Esophagus muscularis mucosa (tissue), 4 donors: ENCODE measurements at regions not wholly inside any gene's neighbourhood (a gene's known extent, or its start where the extent isn't known, plus 50 kb on each side); places are given as distances from the start of the nearest gene placed in this dataset.
"Not testable (repeated sequence)": the region's sequence is repeated elsewhere in the genome, so short reads cannot be mapped to it uniquely, and the experiment has no call there.

Source experiments
- DNase-seq: peaks from one replicate; pipeline ENCODE4 v3.0.0-alpha.2; 2017; ENCODE audit errors: extremely low spot score
- H3K27ac ChIP-seq, 4 donors: fragments of 200-600 bp; sonication (generic); replicated peaks in 1 of 4; 1 replicate in 3 of 4; 2 replicates in 1 of 4; pipeline ENCODE4 v1.5.1; 2016 to 2019; ENCODE audit warnings: mild to moderate bottlenecking in 1 of 4
- H3K27me3 ChIP-seq, 4 donors: fragments of 200-600 bp; sonication (generic); one replicate each; pipeline versions ENCODE4 v1.5.1 to v1.6.0; 2016 to 2019
- H3K36me3 ChIP-seq, 4 donors: fragments of 200-600 bp; sonication (generic); one replicate each; pipeline ENCODE4 v1.5.1; 2016 to 2019
- H3K4me1 ChIP-seq, 4 donors: fragments of 200-600 bp; sonication (generic); one replicate each; pipeline ENCODE4 v1.5.1; 2016 to 2019
- H3K4me3 ChIP-seq, 4 donors: fragments of 200-600 bp; sonication (generic); 1 replicate in 2 of 4; 2 replicates in 2 of 4; pipeline ENCODE4 v1.5.1; 2016 to 2019; ENCODE audit warnings: mild to moderate bottlenecking in 4 of 4, moderate library complexity in 1 of 4
- H3K9me3 ChIP-seq, 4 donors: fragments of 200-600 bp; sonication (generic); 1 replicate in 3 of 4; 2 replicates in 1 of 4; pipeline ENCODE4 v1.5.1; 2016 to 2019
- EP300 ChIP-seq: sonication (generic); formaldehyde crosslinking; IDR thresholded peaks from one replicate; pipeline ENCODE4 v1.6.1; 2017; ENCODE audit warnings: antibody characterized with exemption
- POLR2A ChIP-seq: fragments of 450-650 bp; IDR thresholded peaks from one replicate; pipeline ENCODE4 v1.6.1; 2017; ENCODE audit warnings: antibody characterized with exemption, moderate library complexity, mild to moderate bottlenecking, low read depth
- POLR2AphosphoS5 ChIP-seq, 2 donors: sonication (generic); formaldehyde crosslinking; IDR thresholded peaks; one replicate each; pipeline ENCODE4 v1.6.1; 2017; ENCODE audit warnings: antibody characterized with exemption in 2 of 2
- whole genome bisulfite sequencing: methylation state at CpG from one replicate; pipeline ENCODE4 v1.1.5; 2018; 5-methylcytosine and 5-hydroxymethylcytosine counted together
- intact Hi-C: fragments of 100-400 bp; cut with DNase I; formaldehyde crosslinking; loops from one replicate; pipeline ENCODE4 v1.15.1; 2023
- TF ChIP-seq, protein P1 (sequence below), 3 experiments: fragments of 200-600 bp in 2 of 3; fragments of 450-650 bp in 1 of 3; sonication (generic) in 2 of 3; IDR thresholded peaks; one replicate each; pipeline ENCODE4 v1.5.1; 2017 to 2019; ENCODE audit warnings: antibody characterized with exemption in 3 of 3, mild to moderate bottlenecking in 2 of 3, moderate library complexity in 1 of 3

- Histone ChIP-seq H3K4me3 (no peak overlapping the region), H3K9me3 (no peaks in the 10 kb centered on the region), H3K27ac (no peak overlapping the region), H3K27me3 (peaks cover 0 to 10% (median 0%) of the 10 kb centered on the region in 4 donors), H3K36me3 (no peaks in the 10 kb centered on the region), H3K4me1 (no peaks in the 10 kb centered on the region)
- intact Hi-C loops = no loop called here
- 72% methylated on average over 7 of the region's 7 CpGs for whole genome bisulfite sequencing
- TF ChIP-seq POLR2AphosphoS5 (IDR thresholded peaks at IDR 0.05) (no peak), EP300 (no peak), POLR2A (no peak)
- TF ChIP-seq, protein P1, sequence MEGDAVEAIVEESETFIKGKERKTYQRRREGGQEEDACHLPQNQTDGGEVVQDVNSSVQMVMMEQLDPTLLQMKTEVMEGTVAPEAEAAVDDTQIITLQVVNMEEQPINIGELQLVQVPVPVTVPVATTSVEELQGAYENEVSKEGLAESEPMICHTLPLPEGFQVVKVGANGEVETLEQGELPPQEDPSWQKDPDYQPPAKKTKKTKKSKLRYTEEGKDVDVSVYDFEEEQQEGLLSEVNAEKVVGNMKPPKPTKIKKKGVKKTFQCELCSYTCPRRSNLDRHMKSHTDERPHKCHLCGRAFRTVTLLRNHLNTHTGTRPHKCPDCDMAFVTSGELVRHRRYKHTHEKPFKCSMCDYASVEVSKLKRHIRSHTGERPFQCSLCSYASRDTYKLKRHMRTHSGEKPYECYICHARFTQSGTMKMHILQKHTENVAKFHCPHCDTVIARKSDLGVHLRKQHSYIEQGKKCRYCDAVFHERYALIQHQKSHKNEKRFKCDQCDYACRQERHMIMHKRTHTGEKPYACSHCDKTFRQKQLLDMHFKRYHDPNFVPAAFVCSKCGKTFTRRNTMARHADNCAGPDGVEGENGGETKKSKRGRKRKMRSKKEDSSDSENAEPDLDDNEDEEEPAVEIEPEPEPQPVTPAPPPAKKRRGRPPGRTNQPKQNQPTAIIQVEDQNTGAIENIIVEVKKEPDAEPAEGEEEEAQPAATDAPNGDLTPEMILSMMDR (IDR thresholded peaks at IDR 0.05) = no peak
- DNase-seq = no peak
These were observed 229.9 kb upstream of the CRIM1 start for GRCh38 chr2:36125702-36126101.

DNA sequence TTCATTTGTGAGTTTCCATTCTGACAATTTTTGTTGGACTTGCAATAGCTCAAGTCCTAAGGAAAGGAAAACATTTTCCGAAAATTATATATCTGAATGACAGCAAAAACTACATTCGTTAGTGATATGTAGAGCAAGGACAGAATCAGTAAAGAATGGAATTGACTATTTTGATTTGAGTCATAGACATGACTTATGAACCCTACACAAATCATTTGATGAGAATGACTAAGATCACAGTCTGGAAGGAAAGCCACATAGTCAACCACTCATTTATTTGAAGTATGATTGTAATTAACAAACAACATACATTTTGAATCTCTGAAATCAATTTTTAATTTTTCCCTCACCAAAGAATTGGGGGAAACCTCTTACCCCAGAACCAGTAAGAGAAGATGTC is 231.6 kb upstream of the CRIM1 start:
- no peaks in the 10 kb centered on the region for H3K4me1 ChIP-seq
- intact Hi-C loops = no loop called here
- H3K27ac ChIP-seq = no peak overlapping the region
- no peak for DNase-seq
- H3K36me3 ChIP-seq = no peaks in the 10 kb centered on the region
- H3K4me3 ChIP-seq = no peak overlapping the region
- H3K27me3 ChIP-seq = peaks cover 0 to 10% (median 0%) of the 10 kb centered on the region in 4 donors
- H3K9me3 ChIP-seq = peaks cover 0 to under 1% (median 0%) of the 10 kb centered on the region in 4 donors
- 70% methylated on average over 2 of the region's 2 CpGs for WGBS
- TF ChIP-seq, protein P1 (IDR thresholded peaks at IDR 0.05) = no peak
- no peak for TF ChIP-seq EP300

DNA sequence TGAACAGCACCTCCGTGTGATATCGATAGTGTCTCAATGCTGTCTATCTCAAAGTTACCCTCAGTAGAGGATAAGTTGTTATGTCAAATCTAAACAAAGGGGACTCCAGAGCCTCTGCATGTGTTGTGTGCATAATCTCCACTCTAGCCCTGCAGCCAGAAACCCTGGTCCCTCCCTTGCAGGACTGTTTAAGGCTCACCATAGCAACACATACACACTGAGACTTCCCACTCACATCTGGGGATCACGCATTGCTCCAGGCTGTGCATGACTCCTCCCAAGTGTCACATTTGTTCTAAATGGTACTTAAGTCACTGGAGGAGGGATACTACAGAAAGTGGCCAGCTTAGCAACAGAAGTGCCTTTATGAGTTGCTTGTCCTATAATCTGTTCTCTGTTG is 258.6 kb upstream of the CRIM1 start:
- no peak for DNase-seq
- no peak overlapping the region for H3K27ac ChIP-seq
- intact Hi-C loops = no loop called here
- peaks cover 0 to 19% (median 17%) of the 10 kb centered on the region in 4 donors for H3K9me3 ChIP-seq
- WGBS = 71% methylated on average over 3 of the region's 3 CpGs
- H3K4me3 ChIP-seq = no peak overlapping the region
- H3K27me3 ChIP-seq = no peaks in the 10 kb centered on the region
- TF ChIP-seq, protein P1 (IDR thresholded peaks at IDR 0.05) = no peak
- no peak for TF ChIP-seq EP300
- H3K4me1 ChIP-seq = no peaks in the 10 kb centered on the region
- H3K36me3 ChIP-seq = no peaks in the 10 kb centered on the region

- DNase-seq, H3K27me3 ChIP-seq, H3K36me3 ChIP-seq, intact Hi-C loops, H3K4me3 ChIP-seq, H3K27ac ChIP-seq, H3K4me1 ChIP-seq: not testable (repeated sequence)
- H3K9me3 ChIP-seq = peaks cover 0 to 22% (median 18%) of the 10 kb centered on the region in 4 donors
- 94% methylated on average over 11 of the region's 26 CpGs for WGBS
These were observed 263.5 kb upstream of the CRIM1 start for GRCh38 chr2:36091844-36092741.

- no peak overlapping the region for H3K4me3 ChIP-seq
- H3K27me3 ChIP-seq = no peaks in the 10 kb centered on the region
- H3K36me3 ChIP-seq = no peaks in the 10 kb centered on the region
- intact Hi-C loops = no loop called here
- no peaks in the 10 kb centered on the region for H3K4me1 ChIP-seq
- no peak for DNase-seq
- H3K27ac ChIP-seq = no peak overlapping the region
- TF ChIP-seq POLR2AphosphoS5 (IDR thresholded peaks at IDR 0.05) (no peak), POLR2A (no peak), EP300 (no peak)
- TF ChIP-seq, protein P1 (IDR thresholded peaks at IDR 0.05) = no peak
- H3K9me3 ChIP-seq = peaks cover 0 to 6% (median 5%) of the 10 kb centered on the region in 4 donors
- WGBS = 80% methylated on average over 2 of the region's 4 CpGs
These were observed 266.8 kb upstream of the CRIM1 start for GRCh38 chr2:36088716-36089328.
